Panc1 (cell line): ENCODE measurements at regions not wholly inside any gene's neighbourhood (a gene's known extent, or its start where the extent isn't known, plus 50 kb on each side); places are given as distances from the start of the nearest gene placed in this dataset.

Source experiments
- ATAC-seq: fragments of 200-7000 bp; cut with Tn5 transposase; 2 replicates; pipeline ENCODE4 v1.9.1; 2020; ENCODE audit warnings: mild to moderate bottlenecking, moderate library complexity
- BruUV-seq: library from RNA; stranded (reverse); fragments of 400-500 nt; replicated peaks from 2 replicates; lab custom pipeline; 2021; lab: Mats Ljungman, UMichigan
- CTCF ChIA-PET: fragments of 300-600 bp; sonication (Branson Sonifier 250); formaldehyde crosslinking; loops from one replicate; lab custom pipeline; 2022; ENCODE audit warnings: antibody characterized with exemption; lab: Charles Lee
- POLR2A ChIA-PET: fragments of 300-600 bp; sonication (Branson Sonifier 250); formaldehyde crosslinking; loops from one replicate; lab custom pipeline; 2022; ENCODE audit warnings: antibody characterized with exemption; lab: Charles Lee
- DNase-seq: peaks from one replicate; pipeline ENCODE4 v3.0.0-alpha.2; 2010; ENCODE audit warnings: low read depth, low spot score
- H3K27ac ChIP-seq: 2 replicates; pipeline ENCODE4 v1.5.1; 2011; ENCODE audit warnings: mild to moderate bottlenecking, low read length, inconsistent platforms
- H3K27me3 ChIP-seq: fragments of 200-500 bp; sonication (Bioruptor generic); 2 replicates; pipeline ENCODE4 v1.6.0; 2014; ENCODE audit warnings: low read length, inconsistent platforms; ENCODE audit not compliant: control insufficient read depth, insufficient read depth
- H3K36me3 ChIP-seq: fragments of 200-500 bp; sonication (Bioruptor generic); 2 replicates; pipeline ENCODE4 v1.5.1; 2014; ENCODE audit warnings: inconsistent platforms, mild to moderate bottlenecking, low read length, moderate library complexity; ENCODE audit not compliant: control insufficient read depth, insufficient read depth
- H3K4me1 ChIP-seq: 2 replicates; pipeline ENCODE4 v1.5.1; 2011; ENCODE audit warnings: inconsistent platforms, mild to moderate bottlenecking, low read length, moderate library complexity; ENCODE audit not compliant: control insufficient read depth, insufficient read depth
- H3K4me3 ChIP-seq, 2 experiments: 2 replicates each; pipeline ENCODE4 v1.5.1; 2011 to 2012; ENCODE audit warnings: low read depth in 2 of 2, low read length in 2 of 2, mild to moderate bottlenecking in 2 of 2, inconsistent platforms in 1 of 2, moderate library complexity in 1 of 2
- H3K9me3 ChIP-seq: fragments of 200-500 bp; sonication (Bioruptor generic); 2 replicates; pipeline ENCODE4 v1.5.1; 2014; ENCODE audit warnings: low read depth, mild to moderate bottlenecking, inconsistent platforms, low read length, moderate library complexity; ENCODE audit not compliant: control insufficient read depth, insufficient read depth
- POLR2AphosphoS5 ChIP-seq: IDR thresholded peaks from 2 replicates; pipeline ENCODE4 v1.6.1; 2012; ENCODE audit warnings: mild to moderate bottlenecking, low read depth, low read length, moderate library complexity
- SIN3A ChIP-seq: IDR thresholded peaks from 2 replicates; pipeline ENCODE4 v1.6.1; 2012; ENCODE audit warnings: low read depth, mild to moderate bottlenecking, low read length, moderate library complexity, borderline replicate concordance; ENCODE audit not compliant: insufficient read depth
- TCF7L2 ChIP-seq: IDR thresholded peaks from 2 replicates; pipeline ENCODE4 v1.6.1; 2011; ENCODE audit warnings: mild to moderate bottlenecking, low read depth, low read length, inconsistent platforms
- in situ Hi-C: cut with HindIII; loops from 2 replicates; pipeline ENCODE4 v1.10.0; 2016; ENCODE audit warnings: low sequenced_read_pairs, low pct_unique_long_range_greater_than_20kb
- intact Hi-C: fragments of 100-400 bp; cut with micrococcal nuclease; formaldehyde crosslinking; loops from one replicate; pipeline ENCODE4 v1.10.0; 2022; ENCODE audit not compliant: unreplicated experiment
- TF ChIP-seq, protein P1 (sequence below): fragments of 450-650 bp; IDR thresholded peaks from 2 replicates; pipeline ENCODE4 v1.5.1; 2017; ENCODE audit warnings: mild to moderate bottlenecking
- TF ChIP-seq, protein P2 (sequence below), 2 experiments: IDR thresholded peaks; 2 replicates each; pipeline ENCODE4 v1.6.1; 2011 to 2012; ENCODE audit warnings: low read depth in 2 of 2, control low read depth in 1 of 2, low read length in 1 of 2, mild to moderate bottlenecking in 1 of 2, moderate library complexity in 1 of 2; ENCODE audit not compliant: insufficient read depth in 1 of 2

DNA sequence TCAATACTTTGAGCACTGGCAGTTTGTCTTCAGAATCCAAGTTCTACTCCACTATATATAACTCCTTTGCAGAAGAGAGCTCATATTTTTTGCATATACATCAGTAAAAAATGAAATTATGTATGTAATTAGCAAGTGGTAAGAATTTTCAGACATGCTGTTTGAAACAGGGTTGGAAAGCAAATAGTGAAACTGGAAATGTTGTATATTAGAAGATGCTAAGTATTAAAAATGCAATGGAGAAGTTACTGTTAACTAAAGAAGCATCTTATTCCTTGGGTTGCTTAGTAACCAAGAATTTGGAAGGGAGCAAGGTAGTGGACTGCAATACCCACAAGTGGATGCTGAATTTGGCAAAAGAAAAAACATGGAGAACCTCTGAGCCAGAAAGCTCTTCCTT lies 88.6 kb upstream of the DLGAP1 start:
- TF ChIP-seq SIN3A (no peak), POLR2AphosphoS5 (no peak), TCF7L2 (no peak)
- TF ChIP-seq, protein P1, sequence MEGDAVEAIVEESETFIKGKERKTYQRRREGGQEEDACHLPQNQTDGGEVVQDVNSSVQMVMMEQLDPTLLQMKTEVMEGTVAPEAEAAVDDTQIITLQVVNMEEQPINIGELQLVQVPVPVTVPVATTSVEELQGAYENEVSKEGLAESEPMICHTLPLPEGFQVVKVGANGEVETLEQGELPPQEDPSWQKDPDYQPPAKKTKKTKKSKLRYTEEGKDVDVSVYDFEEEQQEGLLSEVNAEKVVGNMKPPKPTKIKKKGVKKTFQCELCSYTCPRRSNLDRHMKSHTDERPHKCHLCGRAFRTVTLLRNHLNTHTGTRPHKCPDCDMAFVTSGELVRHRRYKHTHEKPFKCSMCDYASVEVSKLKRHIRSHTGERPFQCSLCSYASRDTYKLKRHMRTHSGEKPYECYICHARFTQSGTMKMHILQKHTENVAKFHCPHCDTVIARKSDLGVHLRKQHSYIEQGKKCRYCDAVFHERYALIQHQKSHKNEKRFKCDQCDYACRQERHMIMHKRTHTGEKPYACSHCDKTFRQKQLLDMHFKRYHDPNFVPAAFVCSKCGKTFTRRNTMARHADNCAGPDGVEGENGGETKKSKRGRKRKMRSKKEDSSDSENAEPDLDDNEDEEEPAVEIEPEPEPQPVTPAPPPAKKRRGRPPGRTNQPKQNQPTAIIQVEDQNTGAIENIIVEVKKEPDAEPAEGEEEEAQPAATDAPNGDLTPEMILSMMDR, result no peak
- TF ChIP-seq, protein P2, sequence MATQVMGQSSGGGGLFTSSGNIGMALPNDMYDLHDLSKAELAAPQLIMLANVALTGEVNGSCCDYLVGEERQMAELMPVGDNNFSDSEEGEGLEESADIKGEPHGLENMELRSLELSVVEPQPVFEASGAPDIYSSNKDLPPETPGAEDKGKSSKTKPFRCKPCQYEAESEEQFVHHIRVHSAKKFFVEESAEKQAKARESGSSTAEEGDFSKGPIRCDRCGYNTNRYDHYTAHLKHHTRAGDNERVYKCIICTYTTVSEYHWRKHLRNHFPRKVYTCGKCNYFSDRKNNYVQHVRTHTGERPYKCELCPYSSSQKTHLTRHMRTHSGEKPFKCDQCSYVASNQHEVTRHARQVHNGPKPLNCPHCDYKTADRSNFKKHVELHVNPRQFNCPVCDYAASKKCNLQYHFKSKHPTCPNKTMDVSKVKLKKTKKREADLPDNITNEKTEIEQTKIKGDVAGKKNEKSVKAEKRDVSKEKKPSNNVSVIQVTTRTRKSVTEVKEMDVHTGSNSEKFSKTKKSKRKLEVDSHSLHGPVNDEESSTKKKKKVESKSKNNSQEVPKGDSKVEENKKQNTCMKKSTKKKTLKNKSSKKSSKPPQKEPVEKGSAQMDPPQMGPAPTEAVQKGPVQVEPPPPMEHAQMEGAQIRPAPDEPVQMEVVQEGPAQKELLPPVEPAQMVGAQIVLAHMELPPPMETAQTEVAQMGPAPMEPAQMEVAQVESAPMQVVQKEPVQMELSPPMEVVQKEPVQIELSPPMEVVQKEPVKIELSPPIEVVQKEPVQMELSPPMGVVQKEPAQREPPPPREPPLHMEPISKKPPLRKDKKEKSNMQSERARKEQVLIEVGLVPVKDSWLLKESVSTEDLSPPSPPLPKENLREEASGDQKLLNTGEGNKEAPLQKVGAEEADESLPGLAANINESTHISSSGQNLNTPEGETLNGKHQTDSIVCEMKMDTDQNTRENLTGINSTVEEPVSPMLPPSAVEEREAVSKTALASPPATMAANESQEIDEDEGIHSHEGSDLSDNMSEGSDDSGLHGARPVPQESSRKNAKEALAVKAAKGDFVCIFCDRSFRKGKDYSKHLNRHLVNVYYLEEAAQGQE (IDR thresholded peaks at IDR 0.05; ENCODE audit: insufficient read depth in 1 of 2, low read depth in 2 of 2, low read length in 1 of 2), result no peak
- H3K9me3 ChIP-seq, result 0 out of 2 replicates have a peak, but pooled peaks cover 3% of the 10 kb centered on the region
- H3K27me3 ChIP-seq, result no peaks in the 10 kb centered on the region
- CTCF ChIA-PET, result no interaction called here
- no peaks in the 10 kb centered on the region for H3K4me1 ChIP-seq
- in situ Hi-C loops (no loop called here), intact Hi-C loops (no loop called here)
- H3K36me3 ChIP-seq, result no peaks in the 10 kb centered on the region
- POLR2A ChIA-PET, result no interaction called here
- no peak for DNase-seq
- ATAC-seq, result no peak
- no peak overlapping the region for H3K27ac ChIP-seq
- BruUV-seq, result no TSS peak
- H3K4me3 ChIP-seq, result no peak overlapping the region

GRCh38 chr18:4541588-4541987 lies 86.5 kb upstream of the DLGAP1 start:
- intact Hi-C loops (no loop called here), in situ Hi-C loops (no loop called here)
- ChIA-PET POLR2A (no interaction called here), CTCF (no interaction called here)
- no peak overlapping the region for H3K4me3 ChIP-seq
- H3K27me3 ChIP-seq, result no peaks in the 10 kb centered on the region
- no peak overlapping the region for H3K27ac ChIP-seq
- DNase-seq (no peak), ATAC-seq (no peak)
- H3K4me1 ChIP-seq, result no peaks in the 10 kb centered on the region
- peaks cover 6% of the 10 kb centered on the region; the same call in 1 of the 2 replicates for H3K9me3 ChIP-seq
- BruUV-seq, result no TSS peak
- no peaks in the 10 kb centered on the region for H3K36me3 ChIP-seq
- TF ChIP-seq POLR2AphosphoS5 (no peak), TCF7L2 (no peak), SIN3A (no peak)
- TF ChIP-seq, protein P1, result no peak
- TF ChIP-seq, protein P2 (IDR thresholded peaks at IDR 0.05; ENCODE audit: insufficient read depth in 1 of 2, low read depth in 2 of 2, low read length in 1 of 2), result no peak
